CD14-positive monocyte (primary cell): ENCODE measurements at regions not wholly inside any gene's neighbourhood (a gene's known extent, or its start where the extent isn't known, plus 50 kb on each side); places are given as distances from the start of the nearest gene placed in this dataset.

Source experiments
- DNase-seq, 3 donors: peaks; one replicate each; pipeline ENCODE4 v3.0.0-alpha.2; 2011 to 2022
- H2AFZ ChIP-seq: 2 replicates; pipeline ENCODE4 v1.6.0; 2012; ENCODE audit warnings: mild to moderate bottlenecking, low read depth, low read length, inconsistent platforms; ENCODE audit not compliant: insufficient read depth, poor library complexity, severe bottlenecking
- H3K27ac ChIP-seq, 2 donors: 1 replicate in 1 of 2; 2 replicates in 1 of 2; pipeline ENCODE4 v1.5.1; 2012 to 2013; ENCODE audit warnings: low read length in 2 of 2, control low read depth in 1 of 2, inconsistent platforms in 1 of 2, low read depth in 1 of 2, mild to moderate bottlenecking in 1 of 2
- H3K27me3 ChIP-seq, 2 donors: one replicate each; pipeline versions ENCODE4 v1.6.0 to v1.6.1; 2011 to 2013; ENCODE audit warnings: low read length in 2 of 2; ENCODE audit not compliant: control insufficient read depth in 2 of 2, insufficient read depth in 2 of 2
- H3K36me3 ChIP-seq, 2 donors: replicated peaks in 1 of 2; 1 replicate in 1 of 2; 2 replicates in 1 of 2; pipeline versions ENCODE4 v1.5.1 to v1.6.1; 2012 to 2013; ENCODE audit warnings: low read length in 2 of 2, control low read depth in 1 of 2, inconsistent platforms in 1 of 2, mild to moderate bottlenecking in 1 of 2; ENCODE audit not compliant: insufficient read depth in 2 of 2, control insufficient read depth in 1 of 2
- H3K4me1 ChIP-seq, 2 donors: 1 replicate in 1 of 2; 2 replicates in 1 of 2; pipeline versions ENCODE4 v1.5.1 to v1.6.1; 2012 to 2013; ENCODE audit warnings: low read length in 2 of 2, control low read depth in 1 of 2, inconsistent platforms in 1 of 2, mild to moderate bottlenecking in 1 of 2, moderate library complexity in 1 of 2; ENCODE audit not compliant: insufficient read depth in 2 of 2, control insufficient read depth in 1 of 2
- H3K4me2 ChIP-seq: replicated peaks from 2 replicates; pipeline ENCODE3; 2012; ENCODE audit warnings: low read length, moderate library complexity, mild to moderate bottlenecking; ENCODE audit not compliant: poor library complexity, severe bottlenecking; ENCODE audit errors: extremely low read depth
- H3K4me3 ChIP-seq, 3 experiments: fragments of 200-600 bp in 1 of 3; sonication (generic) in 1 of 3; replicated peaks in 1 of 3; 1 replicate in 2 of 3; 2 replicates in 1 of 3; pipeline ENCODE4 v1.5.1; 2011 to 2013; ENCODE audit warnings: low read length in 3 of 3, mild to moderate bottlenecking in 3 of 3, control low read depth in 2 of 3, low read depth in 2 of 3, inconsistent platforms in 1 of 3, moderate library complexity in 1 of 3
- H3K79me2 ChIP-seq: 2 replicates; pipeline ENCODE4 v1.6.0; 2012; ENCODE audit warnings: mild to moderate bottlenecking, control low read depth, inconsistent platforms, low read length, moderate library complexity; ENCODE audit not compliant: insufficient read depth
- H3K9ac ChIP-seq: 2 replicates; pipeline ENCODE4 v1.6.0; 2017; ENCODE audit warnings: low read length, mild to moderate bottlenecking; ENCODE audit not compliant: insufficient read depth, poor library complexity, severe bottlenecking
- H3K9me3 ChIP-seq, 2 donors: replicated peaks in 1 of 2; 1 replicate in 1 of 2; 2 replicates in 1 of 2; pipeline versions ENCODE4 v1.5.1 to v1.6.1; 2012 to 2013; ENCODE audit warnings: low read length in 2 of 2, control low read depth in 1 of 2; ENCODE audit not compliant: control insufficient read depth in 1 of 2, insufficient read depth in 1 of 2
- H4K20me1 ChIP-seq: 2 replicates; pipeline ENCODE4 v1.6.0; 2012; ENCODE audit warnings: mild to moderate bottlenecking, low read length, control low read depth, moderate library complexity; ENCODE audit not compliant: insufficient read depth
- H3K27ac Mint-ChIP-seq, 7 donors: one replicate each; pipeline ENCODE4 v1.8.0; 2020; ENCODE audit warnings: mild to moderate bottlenecking in 7 of 7, mixed read lengths in 7 of 7, moderate library complexity in 6 of 7, inconsistent platforms in 2 of 7
- H3K27me3 Mint-ChIP-seq, 3 donors: one replicate each; pipeline ENCODE4 v1.8.0; 2021 to 2022; ENCODE audit warnings: low read depth in 3 of 3, mild to moderate bottlenecking in 3 of 3, mixed read lengths in 3 of 3, moderate library complexity in 3 of 3, inconsistent platforms in 1 of 3
- H3K36me3 Mint-ChIP-seq, 2 donors: one replicate each; pipeline ENCODE4 v1.8.0; 2020; ENCODE audit warnings: mixed read lengths in 2 of 2, inconsistent platforms in 1 of 2, mild to moderate bottlenecking in 1 of 2
- H3K4me1 Mint-ChIP-seq: one replicate; pipeline ENCODE4 v1.8.0; 2020; ENCODE audit warnings: mild to moderate bottlenecking, mixed read lengths
- H3K4me3 Mint-ChIP-seq, 2 donors: one replicate each; pipeline ENCODE4 v1.8.0; 2020; ENCODE audit warnings: mild to moderate bottlenecking in 2 of 2, mixed read lengths in 2 of 2, moderate library complexity in 1 of 2
- H3K9me3 Mint-ChIP-seq, 7 donors: one replicate each; pipeline ENCODE4 v1.8.0; 2020 to 2022; ENCODE audit warnings: mixed read lengths in 7 of 7, mild to moderate bottlenecking in 6 of 7, moderate library complexity in 6 of 7, inconsistent platforms in 2 of 7
- CTCF ChIP-seq: fragments of 200-600 bp; IDR thresholded peaks from one replicate; pipeline ENCODE4 v1.8.0; 2022; ENCODE audit warnings: antibody characterized with exemption, mild to moderate bottlenecking
- WGBS: methylation state at CpG from one replicate; pipeline ENCODE4 v1.1.5; 2013; ENCODE audit warnings: missing lambda C conversion rate; ENCODE audit not compliant: insufficient coverage; 5-methylcytosine and 5-hydroxymethylcytosine counted together
- intact Hi-C, 2 donors: fragments of 100-400 bp; cut with micrococcal nuclease; formaldehyde crosslinking; loops; one replicate each; pipeline versions ENCODE4 v1.15.0 to v1.15.1; 2023

DNA sequence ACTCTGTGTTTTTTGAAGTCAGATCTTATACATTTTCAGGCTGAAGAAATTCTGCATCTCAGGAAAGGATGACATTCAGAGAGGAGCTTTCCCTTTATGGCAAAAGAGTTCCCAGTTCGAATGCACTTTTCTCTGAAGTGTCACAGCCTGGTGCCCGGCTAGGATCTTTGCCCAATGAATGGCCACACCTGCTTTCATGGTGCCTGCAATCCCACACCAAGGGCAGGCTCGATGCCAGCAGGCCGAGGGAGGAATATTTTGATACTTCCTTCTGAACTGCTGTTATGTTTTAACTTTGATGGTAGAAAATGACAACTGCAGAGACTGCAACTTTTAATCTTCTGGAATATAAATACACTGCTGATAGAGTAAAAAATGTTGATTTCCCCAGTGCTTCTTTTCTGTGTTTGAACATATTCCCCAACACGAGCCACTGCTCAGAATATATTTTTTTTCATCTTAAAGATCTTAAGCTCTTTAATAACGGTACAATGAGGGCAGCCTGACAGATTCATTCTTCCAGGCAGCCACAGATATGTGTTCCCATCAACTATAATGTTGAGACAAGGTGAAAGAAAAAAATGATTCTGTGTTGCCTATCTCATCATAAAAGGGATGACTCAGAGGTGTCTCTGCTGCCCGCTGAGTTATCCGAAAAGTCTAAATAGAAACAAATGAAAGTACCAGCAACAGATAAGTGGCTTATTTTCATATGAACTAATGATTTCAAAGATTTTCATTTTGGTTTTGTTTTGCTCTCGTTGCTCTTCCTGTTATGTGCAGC, 848.5 kb downstream of the DCDC2C start:
- DNase-seq: no peak
- Mint-ChIP-seq H3K36me3 (no peaks in the 10 kb centered on the region), H3K27me3 (no peaks in the 10 kb centered on the region), H3K27ac (no peak overlapping the region), H3K9me3 (peaks cover 0 to 13% (median 2%) of the 10 kb centered on the region in 7 donors), H3K4me1 (no peaks in the 10 kb centered on the region), H3K4me3 (no peak overlapping the region)
- Histone ChIP-seq H3K79me2 (no peaks in the 10 kb centered on the region), H3K27me3 (no peaks in the 10 kb centered on the region), H4K20me1 (no peaks in the 10 kb centered on the region), H3K27ac (no peak overlapping the region), H3K9ac (no peak overlapping the region), H3K9me3 (peaks cover 16 to 25% of the 10 kb centered on the region in 2 donors), H3K36me3 (no peaks in the 10 kb centered on the region), H2AFZ (no peak overlapping the region), H3K4me3 (no peak overlapping the region), H3K4me2 (no peak overlapping the region), H3K4me1 (no peaks in the 10 kb centered on the region)
- WGBS: 73% methylated on average over 2 of the region's 9 CpGs
- intact Hi-C loops: no loop called here
- no peak for TF ChIP-seq CTCF

- H3K9me3 Mint-ChIP-seq: peaks cover 0 to 13% (median 2%) of the 10 kb centered on the region in 7 donors
- Histone ChIP-seq H3K9ac (no peak overlapping the region), H2AFZ (no peak overlapping the region), H3K27me3 (no peaks in the 10 kb centered on the region), H3K27ac (no peak overlapping the region), H3K36me3 (no peaks in the 10 kb centered on the region), H3K4me2 (no peak overlapping the region), H3K4me1 (no peaks in the 10 kb centered on the region), H3K4me3 (no peak overlapping the region), H4K20me1 (no peaks in the 10 kb centered on the region), H3K79me2 (no peaks in the 10 kb centered on the region), H3K9me3 (peaks cover 16 to 25% of the 10 kb centered on the region in 2 donors)
- H3K4me1 Mint-ChIP-seq: no peaks in the 10 kb centered on the region
- intact Hi-C loops: no loop called here
- no peak for DNase-seq
- no peak overlapping the region for H3K27ac Mint-ChIP-seq
- no peaks in the 10 kb centered on the region for H3K27me3 Mint-ChIP-seq
- no peak for TF ChIP-seq CTCF
- WGBS: 88% methylated on average over 10 of the region's 16 CpGs
- no peak overlapping the region for H3K4me3 Mint-ChIP-seq
- H3K36me3 Mint-ChIP-seq: no peaks in the 10 kb centered on the region
Observed at GRCh38 chr2:4553241-4553640, 849.9 kb downstream of the DCDC2C start.
